ENCODE measurements at regions not wholly inside any gene's neighbourhood (a gene's known extent, or its start where the extent isn't known, plus 50 kb on each side); places are given as distances from the start of the nearest gene placed in this dataset.

GRCh38 chr9:93818827-93819472 is 136.2 kb downstream of the BARX1 start:
- TF ChIP-seq CTCF (IDR thresholded peaks at IDR 0.05; ENCODE audit: low read depth, low read length) (no peak), EZH2phosphoT487 (IDR thresholded peaks at IDR 0.05; ENCODE audit: low read depth) (no peak)
